HEK293 (cell line): ENCODE measurements at regions not wholly inside any gene's neighbourhood (a gene's known extent, or its start where the extent isn't known, plus 50 kb on each side); places are given as distances from the start of the nearest gene placed in this dataset.

Experiments
- CTCF ChIA-PET: fragments of 350-600 bp; formaldehyde crosslinking; extraction: SDS; loops from one replicate; lab custom pipeline; 2021; ENCODE audit warnings: antibody characterized with exemption; lab: Yijun Ruan, JAX
- POLR2A ChIA-PET: fragments of 300-600 bp; formaldehyde crosslinking; extraction: SDS; loops from one replicate; lab custom pipeline; 2020; ENCODE audit warnings: antibody characterized with exemption, inconsistent platforms; lab: Yijun Ruan, JAX
- H3K27ac ChIP-seq: fragments of 200-500 bp; sonication (Bioruptor generic); 2 replicates; pipeline ENCODE4 v1.5.1; 2014; ENCODE audit warnings: low read depth, low read length, control low read depth, inconsistent platforms; ENCODE audit errors: extremely low read depth
- H3K36me3 ChIP-seq, 2 experiments: fragments of 200-500 bp in 1 of 2; sonication (Bioruptor generic) in 1 of 2; 1 replicate in 1 of 2; 2 replicates in 1 of 2; pipeline ENCODE4 v1.5.1; 2014 to 2017; ENCODE audit warnings: inconsistent platforms in 2 of 2, low read length in 2 of 2; ENCODE audit not compliant: control insufficient read depth in 2 of 2, insufficient read depth in 1 of 2
- H3K4me1 ChIP-seq: fragments of 200-500 bp; sonication (Bioruptor generic); 2 replicates; pipeline ENCODE4 v1.5.1; 2014; ENCODE audit warnings: mild to moderate bottlenecking, low read length, inconsistent platforms; ENCODE audit not compliant: control insufficient read depth, insufficient read depth
- H3K4me3 ChIP-seq: 2 replicates; pipeline ENCODE4 v1.5.1; 2011; ENCODE audit warnings: low read depth, mild to moderate bottlenecking, control low read depth, low read length, moderate library complexity
- H3K9me3 ChIP-seq: fragments of 200-500 bp; sonication (Bioruptor generic); 2 replicates; pipeline ENCODE4 v1.5.1; 2014; ENCODE audit warnings: low read depth, low read length, inconsistent platforms; ENCODE audit not compliant: control insufficient read depth, insufficient read depth
- FEZF1 ChIP-seq: fragments of 450-650 bp; formaldehyde crosslinking; IDR thresholded peaks from 2 replicates; pipeline ENCODE4 v1.5.1; 2016; ENCODE audit warnings: missing biosample characterization, missing genetic modification characterization
- GLIS2 ChIP-seq: fragments of 450-650 bp; formaldehyde crosslinking; IDR thresholded peaks from 2 replicates; pipeline ENCODE4 v1.5.1; 2016; ENCODE audit warnings: missing biosample characterization, missing genetic modification characterization
- KLF9 ChIP-seq: fragments of 450-650 bp; formaldehyde crosslinking; IDR thresholded peaks from 2 replicates; pipeline ENCODE4 v1.5.1; 2016; ENCODE audit warnings: missing biosample characterization, missing genetic modification characterization, low read depth
- SCRT2 ChIP-seq: fragments of 450-650 bp; formaldehyde crosslinking; IDR thresholded peaks from 2 replicates; pipeline ENCODE4 v1.5.1; 2016; ENCODE audit warnings: missing biosample characterization, missing genetic modification characterization
- YY1 ChIP-seq: fragments of 450-650 bp; formaldehyde crosslinking; IDR thresholded peaks from 2 replicates; pipeline ENCODE4 v1.5.1; 2018; ENCODE audit warnings: missing biosample characterization, missing genetic modification characterization
- YY2 ChIP-seq: fragments of 450-650 bp; formaldehyde crosslinking; IDR thresholded peaks from 2 replicates; pipeline ENCODE4 v1.5.1; 2016; ENCODE audit warnings: missing biosample characterization, missing genetic modification characterization
- ZBTB8A ChIP-seq: fragments of 450-650 bp; formaldehyde crosslinking; IDR thresholded peaks from 2 replicates; pipeline ENCODE4 v1.5.1; 2016; ENCODE audit warnings: missing biosample characterization, missing genetic modification characterization
- ZNF140 ChIP-seq: fragments of 450-650 bp; formaldehyde crosslinking; IDR thresholded peaks from 2 replicates; pipeline ENCODE4 v1.5.1; 2016; ENCODE audit warnings: missing biosample characterization, missing genetic modification characterization
- ZNF24 ChIP-seq: fragments of 450-650 bp; formaldehyde crosslinking; IDR thresholded peaks from 2 replicates; pipeline ENCODE4 v1.5.1; 2016; ENCODE audit warnings: missing biosample characterization, missing genetic modification characterization
- ZNF248 ChIP-seq: fragments of 450-650 bp; formaldehyde crosslinking; IDR thresholded peaks from 2 replicates; pipeline ENCODE4 v1.5.1; 2017; ENCODE audit warnings: missing biosample characterization, missing genetic modification characterization
- ZNF426 ChIP-seq: fragments of 450-650 bp; formaldehyde crosslinking; IDR thresholded peaks from 2 replicates; pipeline ENCODE4 v1.5.1; 2017; ENCODE audit warnings: missing biosample characterization, missing genetic modification characterization, mild to moderate bottlenecking, inconsistent platforms, moderate library complexity
- ZNF521 ChIP-seq: fragments of 450-650 bp; formaldehyde crosslinking; IDR thresholded peaks from 2 replicates; pipeline ENCODE4 v1.5.1; 2017; ENCODE audit warnings: missing biosample characterization, mild to moderate bottlenecking, missing genetic modification characterization
- ZNF785 ChIP-seq: fragments of 450-650 bp; formaldehyde crosslinking; IDR thresholded peaks from 2 replicates; pipeline ENCODE4 v1.5.1; 2016; ENCODE audit warnings: missing biosample characterization, missing genetic modification characterization
- TF ChIP-seq, protein P1 (sequence below): fragments of 450-650 bp; formaldehyde crosslinking; IDR thresholded peaks from 2 replicates; pipeline ENCODE4 v1.5.1; 2016; ENCODE audit warnings: missing biosample characterization, missing genetic modification characterization
- TF ChIP-seq, protein P2 (sequence below): fragments of 450-650 bp; formaldehyde crosslinking; IDR thresholded peaks from 2 replicates; pipeline ENCODE4; 2016; ENCODE audit warnings: missing biosample characterization, missing genetic modification characterization
- TF ChIP-seq, protein P3 (sequence below): fragments of 450-650 bp; formaldehyde crosslinking; IDR thresholded peaks from 2 replicates; pipeline ENCODE4 v1.5.1; 2016; ENCODE audit warnings: missing biosample characterization, missing genetic modification characterization
- TF ChIP-seq, protein P4 (sequence below): fragments of 450-650 bp; formaldehyde crosslinking; IDR thresholded peaks from 2 replicates; pipeline ENCODE4 v1.5.1; 2016; ENCODE audit warnings: missing biosample characterization, missing genetic modification characterization
- TF ChIP-seq, protein P5 (sequence below): fragments of 450-650 bp; formaldehyde crosslinking; IDR thresholded peaks from 2 replicates; pipeline ENCODE4 v1.5.1; 2016; ENCODE audit warnings: missing biosample characterization, missing genetic modification characterization
- TF ChIP-seq, protein P6 (sequence below): fragments of 450-650 bp; formaldehyde crosslinking; IDR thresholded peaks from 2 replicates; pipeline ENCODE4 v1.5.1; 2016; ENCODE audit warnings: missing biosample characterization, missing genetic modification characterization

DNA sequence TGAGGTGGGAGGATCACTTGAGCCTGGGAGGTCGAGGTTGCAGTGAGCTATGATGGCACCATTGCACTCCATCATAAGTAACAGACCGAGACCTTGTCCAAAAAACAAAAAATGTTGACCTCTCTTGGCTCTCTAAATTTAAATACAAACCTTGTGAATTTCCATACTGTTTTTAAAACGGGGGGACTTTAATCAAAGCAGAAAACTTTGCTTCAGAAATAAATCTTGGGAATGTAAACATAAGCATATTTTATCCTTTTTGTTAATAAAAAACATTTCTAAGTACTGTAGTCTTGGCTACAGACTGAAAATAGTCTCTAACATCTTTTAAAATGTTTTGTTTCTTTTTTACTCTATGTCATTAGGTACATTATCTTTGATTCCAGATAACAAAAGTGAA lies 130.7 kb upstream of the RASSF8 start (continued):
- TF ChIP-seq, protein P1, sequence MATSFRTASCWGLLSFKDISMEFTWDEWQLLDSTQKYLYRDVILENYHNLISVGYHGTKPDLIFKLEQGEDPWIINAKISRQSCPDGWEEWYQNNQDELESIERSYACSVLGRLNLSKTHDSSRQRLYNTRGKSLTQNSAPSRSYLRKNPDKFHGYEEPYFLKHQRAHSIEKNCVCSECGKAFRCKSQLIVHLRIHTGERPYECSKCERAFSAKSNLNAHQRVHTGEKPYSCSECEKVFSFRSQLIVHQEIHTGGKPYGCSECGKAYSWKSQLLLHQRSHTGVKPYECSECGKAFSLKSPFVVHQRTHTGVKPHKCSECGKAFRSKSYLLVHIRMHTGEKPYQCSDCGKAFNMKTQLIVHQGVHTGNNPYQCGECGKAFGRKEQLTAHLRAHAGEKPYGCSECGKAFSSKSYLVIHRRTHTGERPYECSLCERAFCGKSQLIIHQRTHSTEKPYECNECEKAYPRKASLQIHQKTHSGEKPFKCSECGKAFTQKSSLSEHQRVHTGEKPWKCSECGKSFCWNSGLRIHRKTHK (tag by site-specific recombination): no peak

DNA sequence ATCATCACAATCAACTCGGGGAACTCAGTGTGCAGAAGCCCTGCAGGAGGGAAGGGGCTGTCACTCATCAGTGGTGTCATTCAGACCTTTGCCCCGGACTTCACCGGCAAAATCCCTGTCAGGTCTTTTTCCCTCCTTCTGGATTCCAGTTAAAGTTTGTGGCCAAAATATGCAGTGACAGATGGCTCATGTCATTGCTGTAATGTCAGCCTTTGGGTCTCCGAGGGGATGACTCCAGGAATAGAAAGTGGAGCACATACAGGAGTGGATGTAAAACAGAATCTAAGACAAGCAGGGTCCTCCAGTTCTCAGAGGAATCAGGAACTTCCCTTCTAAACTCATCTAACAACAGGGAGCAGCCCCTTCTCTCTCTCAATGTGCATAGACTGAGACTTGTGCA lies 130.3 kb upstream of the RASSF8 start:
- CTCF ChIA-PET: no interaction called here
- H3K4me1 ChIP-seq: no peaks in the 10 kb centered on the region
- no peaks in the 10 kb centered on the region for H3K9me3 ChIP-seq
- no peak overlapping the region for H3K27ac ChIP-seq
- TF ChIP-seq, protein P2, sequence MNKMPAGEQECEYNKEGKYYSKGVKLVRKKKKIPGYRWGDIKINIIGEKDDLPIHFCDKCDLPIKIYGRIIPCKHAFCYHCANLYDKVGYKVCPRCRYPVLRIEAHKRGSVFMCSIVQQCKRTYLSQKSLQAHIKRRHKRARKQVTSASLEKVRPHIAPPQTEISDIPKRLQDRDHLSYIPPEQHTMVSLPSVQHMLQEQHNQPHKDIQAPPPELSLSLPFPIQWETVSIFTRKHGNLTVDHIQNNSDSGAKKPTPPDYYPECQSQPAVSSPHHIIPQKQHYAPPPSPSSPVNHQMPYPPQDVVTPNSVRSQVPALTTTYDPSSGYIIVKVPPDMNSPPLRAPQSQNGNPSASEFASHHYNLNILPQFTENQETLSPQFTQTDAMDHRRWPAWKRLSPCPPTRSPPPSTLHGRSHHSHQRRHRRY (tag by site-specific recombination): no peak
- TF ChIP-seq ZBTB8A (tag by site-specific recombination): no peak
- no peak for TF ChIP-seq YY2
- TF ChIP-seq ZNF521 (tag by site-specific recombination): no peak
- TF ChIP-seq, protein P3, sequence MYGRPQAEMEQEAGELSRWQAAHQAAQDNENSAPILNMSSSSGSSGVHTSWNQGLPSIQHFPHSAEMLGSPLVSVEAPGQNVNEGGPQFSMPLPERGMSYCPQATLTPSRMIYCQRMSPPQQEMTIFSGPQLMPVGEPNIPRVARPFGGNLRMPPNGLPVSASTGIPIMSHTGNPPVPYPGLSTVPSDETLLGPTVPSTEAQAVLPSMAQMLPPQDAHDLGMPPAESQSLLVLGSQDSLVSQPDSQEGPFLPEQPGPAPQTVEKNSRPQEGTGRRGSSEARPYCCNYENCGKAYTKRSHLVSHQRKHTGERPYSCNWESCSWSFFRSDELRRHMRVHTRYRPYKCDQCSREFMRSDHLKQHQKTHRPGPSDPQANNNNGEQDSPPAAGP (tag by site-specific recombination): no peak
- no peak for TF ChIP-seq FEZF1 (tag by site-specific recombination)
- TF ChIP-seq GLIS2: no peak
- TF ChIP-seq ZNF426 (tag by site-specific recombination): no peak
- TF ChIP-seq ZNF785 (tag by site-specific recombination): no peak
- no peak for TF ChIP-seq ZNF248 (tag by site-specific recombination)
- TF ChIP-seq, protein P4, sequence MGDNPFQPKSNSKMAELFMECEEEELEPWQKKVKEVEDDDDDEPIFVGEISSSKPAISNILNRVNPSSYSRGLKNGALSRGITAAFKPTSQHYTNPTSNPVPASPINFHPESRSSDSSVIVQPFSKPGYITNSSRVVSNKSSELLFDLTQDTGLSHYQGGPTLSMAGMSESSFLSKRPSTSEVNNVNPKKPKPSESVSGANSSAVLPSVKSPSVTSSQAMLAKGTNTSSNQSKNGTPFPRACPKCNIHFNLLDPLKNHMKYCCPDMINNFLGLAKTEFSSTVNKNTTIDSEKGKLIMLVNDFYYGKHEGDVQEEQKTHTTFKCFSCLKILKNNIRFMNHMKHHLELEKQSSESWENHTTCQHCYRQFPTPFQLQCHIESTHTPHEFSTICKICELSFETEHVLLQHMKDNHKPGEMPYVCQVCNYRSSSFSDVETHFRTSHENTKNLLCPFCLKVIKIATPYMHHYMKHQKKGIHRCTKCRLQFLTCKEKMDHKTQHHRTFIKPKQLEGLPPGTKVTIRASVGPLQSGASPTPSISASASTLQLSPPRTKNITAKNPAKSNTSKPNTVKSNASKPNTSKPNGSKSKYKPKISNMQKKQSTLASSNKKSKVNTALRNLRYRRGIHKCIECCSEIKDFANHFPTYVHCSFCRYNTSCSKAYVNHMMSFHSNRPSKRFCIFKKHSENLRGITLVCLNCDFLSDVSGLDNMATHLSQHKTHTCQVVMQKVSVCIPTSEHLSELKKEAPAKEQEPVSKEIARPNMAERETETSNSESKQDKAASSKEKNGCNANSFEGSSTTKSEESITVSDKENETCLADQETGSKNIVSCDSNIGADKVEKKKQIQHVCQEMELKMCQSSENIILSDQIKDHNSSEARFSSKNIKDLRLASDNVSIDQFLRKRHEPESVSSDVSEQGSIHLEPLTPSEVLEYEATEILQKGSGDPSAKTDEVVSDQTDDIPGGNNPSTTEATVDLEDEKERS (tag by site-specific recombination): no peak
- no peak for TF ChIP-seq YY1 (tag by site-specific recombination)
- no peak for TF ChIP-seq KLF9 (tag by site-specific recombination)
- no peak for TF ChIP-seq SCRT2 (tag by site-specific recombination)
- POLR2A ChIA-PET: no interaction called here
- no peak overlapping the region for H3K4me3 ChIP-seq
- H3K36me3 ChIP-seq: no peaks in the 10 kb centered on the region

DNA sequence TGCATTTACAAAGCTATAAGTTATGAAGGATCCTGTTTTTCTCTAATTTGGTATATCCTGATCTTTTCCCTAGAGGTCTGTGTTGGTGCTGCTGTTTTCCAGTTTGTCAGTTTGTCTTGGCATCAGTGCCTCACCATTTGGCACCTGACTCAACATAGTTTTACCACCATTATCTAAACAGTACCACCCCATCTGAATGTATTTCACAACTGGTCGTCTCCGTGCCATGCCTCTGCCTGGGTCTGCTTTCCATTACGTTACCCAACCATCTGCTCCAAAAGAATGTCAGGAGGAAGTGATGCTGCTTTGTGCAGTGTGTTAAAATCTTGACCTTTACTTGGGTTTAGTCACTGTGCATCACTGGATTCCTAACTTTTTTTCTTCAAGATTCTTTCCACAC lies 129.3 kb upstream of the RASSF8 start:
- CTCF ChIA-PET: no interaction called here
- POLR2A ChIA-PET: no interaction called here

More for the DNA sequence above, 129.3 kb upstream of the RASSF8 start:
- H3K4me3 ChIP-seq: no peak overlapping the region
- no peaks in the 10 kb centered on the region for H3K36me3 ChIP-seq
- H3K27ac ChIP-seq: no peak overlapping the region
- TF ChIP-seq ZNF140: no peak
- TF ChIP-seq, protein P5, sequence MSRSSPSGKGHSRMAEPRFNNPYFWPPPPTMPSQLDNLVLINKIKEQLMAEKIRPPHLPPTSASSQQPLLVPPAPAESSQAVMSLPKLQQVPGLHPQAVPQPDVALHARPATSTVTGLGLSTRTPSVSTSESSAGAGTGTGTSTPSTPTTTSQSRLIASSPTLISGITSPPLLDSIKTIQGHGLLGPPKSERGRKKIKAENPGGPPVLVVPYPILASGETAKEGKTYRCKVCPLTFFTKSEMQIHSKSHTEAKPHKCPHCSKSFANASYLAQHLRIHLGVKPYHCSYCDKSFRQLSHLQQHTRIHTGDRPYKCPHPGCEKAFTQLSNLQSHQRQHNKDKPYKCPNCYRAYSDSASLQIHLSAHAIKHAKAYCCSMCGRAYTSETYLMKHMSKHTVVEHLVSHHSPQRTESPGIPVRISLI (tag by site-specific recombination): no peak
- TF ChIP-seq, protein P6, sequence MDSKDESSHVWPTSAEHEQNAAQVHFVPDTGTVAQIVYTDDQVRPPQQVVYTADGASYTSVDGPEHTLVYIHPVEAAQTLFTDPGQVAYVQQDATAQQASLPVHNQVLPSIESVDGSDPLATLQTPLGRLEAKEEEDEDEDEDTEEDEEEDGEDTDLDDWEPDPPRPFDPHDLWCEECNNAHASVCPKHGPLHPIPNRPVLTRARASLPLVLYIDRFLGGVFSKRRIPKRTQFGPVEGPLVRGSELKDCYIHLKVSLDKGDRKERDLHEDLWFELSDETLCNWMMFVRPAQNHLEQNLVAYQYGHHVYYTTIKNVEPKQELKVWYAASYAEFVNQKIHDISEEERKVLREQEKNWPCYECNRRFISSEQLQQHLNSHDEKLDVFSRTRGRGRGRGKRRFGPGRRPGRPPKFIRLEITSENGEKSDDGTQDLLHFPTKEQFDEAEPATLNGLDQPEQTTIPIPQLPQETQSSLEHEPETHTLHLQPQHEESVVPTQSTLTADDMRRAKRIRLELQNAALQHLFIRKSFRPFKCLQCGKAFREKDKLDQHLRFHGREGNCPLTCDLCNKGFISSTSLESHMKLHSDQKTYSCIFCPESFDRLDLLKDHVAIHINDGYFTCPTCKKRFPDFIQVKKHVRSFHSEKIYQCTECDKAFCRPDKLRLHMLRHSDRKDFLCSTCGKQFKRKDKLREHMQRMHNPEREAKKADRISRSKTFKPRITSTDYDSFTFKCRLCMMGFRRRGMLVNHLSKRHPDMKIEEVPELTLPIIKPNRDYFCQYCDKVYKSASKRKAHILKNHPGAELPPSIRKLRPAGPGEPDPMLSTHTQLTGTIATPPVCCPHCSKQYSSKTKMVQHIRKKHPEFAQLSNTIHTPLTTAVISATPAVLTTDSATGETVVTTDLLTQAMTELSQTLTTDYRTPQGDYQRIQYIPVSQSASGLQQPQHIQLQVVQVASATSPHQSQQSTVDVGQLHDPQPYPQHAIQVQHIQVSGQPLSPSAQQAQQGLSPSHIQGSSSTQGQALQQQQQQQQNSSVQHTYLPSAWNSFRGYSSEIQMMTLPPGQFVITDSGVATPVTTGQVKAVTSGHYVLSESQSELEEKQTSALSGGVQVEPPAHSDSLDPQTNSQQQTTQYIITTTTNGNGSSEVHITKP (tag by site-specific recombination): 0 out of 2 replicates have a peak, but pooled peaks have one; percentile 0
- no peak for TF ChIP-seq ZNF24 (tag by site-specific recombination)
- no peaks in the 10 kb centered on the region for H3K4me1 ChIP-seq
- H3K9me3 ChIP-seq: no peaks in the 10 kb centered on the region
